Tibial nerve (tissue), 4 donors: ENCODE measurements at regions not wholly inside any gene's neighbourhood (a gene's known extent, or its start where the extent isn't known, plus 50 kb on each side); places are given as distances from the start of the nearest gene placed in this dataset.

Source experiments
- DNase-seq, 2 donors: peaks; one replicate each; pipeline ENCODE4 v3.0.0-alpha.2; 2019; ENCODE audit warnings: low spot score in 2 of 2
- H3K27ac ChIP-seq, 4 donors: fragments of 200-600 bp; sonication (generic) in 3 of 4; one replicate each; pipeline ENCODE4 v1.5.1; 2017 to 2019; ENCODE audit warnings: mild to moderate bottlenecking in 1 of 4
- H3K27me3 ChIP-seq, 2 donors: fragments of 200-600 bp; sonication (generic) in 1 of 2; one replicate each; pipeline versions ENCODE4 v1.5.1 to v1.6.0; 2017 to 2019
- H3K36me3 ChIP-seq, 3 donors: fragments of 200-600 bp; sonication (generic); one replicate each; pipeline ENCODE4 v1.5.1; 2018 to 2019
- H3K4me1 ChIP-seq, 4 donors: fragments of 200-600 bp; sonication (generic) in 3 of 4; one replicate each; pipeline ENCODE4 v1.5.1; 2017 to 2019
- H3K4me3 ChIP-seq, 4 donors: fragments of 200-600 bp; sonication (generic) in 3 of 4; one replicate each; pipeline ENCODE4 v1.5.1; 2017 to 2019; ENCODE audit warnings: mild to moderate bottlenecking in 1 of 4, moderate library complexity in 1 of 4
- H3K9me3 ChIP-seq, 4 donors: fragments of 200-600 bp; sonication (generic) in 3 of 4; one replicate each; pipeline ENCODE4 v1.5.1; 2017 to 2019
- EP300 ChIP-seq, 2 donors: sonication (generic); formaldehyde crosslinking; IDR thresholded peaks; one replicate each; pipeline ENCODE4 v1.6.1; 2017; ENCODE audit warnings: antibody characterized with exemption in 2 of 2, mild to moderate bottlenecking in 1 of 2
- POLR2A ChIP-seq, 2 donors: fragments of 450-650 bp; IDR thresholded peaks; one replicate each; pipeline ENCODE4 v1.6.1; 2017; ENCODE audit warnings: antibody characterized with exemption in 2 of 2, mild to moderate bottlenecking in 2 of 2, moderate library complexity in 2 of 2
- WGBS, 2 donors: methylation state at CpG; one replicate each; pipeline ENCODE4 v1.1.5; 2018; 5-methylcytosine and 5-hydroxymethylcytosine counted together
- TF ChIP-seq, protein P1 (sequence below), 5 experiments: fragments of 200-600 bp in 3 of 5; fragments of 450-650 bp in 2 of 5; sonication (generic) in 3 of 5; IDR thresholded peaks; one replicate each; pipeline ENCODE4 v1.5.1; 2016 to 2019; ENCODE audit warnings: antibody characterized with exemption in 5 of 5, mild to moderate bottlenecking in 3 of 5, moderate library complexity in 2 of 5

DNA sequence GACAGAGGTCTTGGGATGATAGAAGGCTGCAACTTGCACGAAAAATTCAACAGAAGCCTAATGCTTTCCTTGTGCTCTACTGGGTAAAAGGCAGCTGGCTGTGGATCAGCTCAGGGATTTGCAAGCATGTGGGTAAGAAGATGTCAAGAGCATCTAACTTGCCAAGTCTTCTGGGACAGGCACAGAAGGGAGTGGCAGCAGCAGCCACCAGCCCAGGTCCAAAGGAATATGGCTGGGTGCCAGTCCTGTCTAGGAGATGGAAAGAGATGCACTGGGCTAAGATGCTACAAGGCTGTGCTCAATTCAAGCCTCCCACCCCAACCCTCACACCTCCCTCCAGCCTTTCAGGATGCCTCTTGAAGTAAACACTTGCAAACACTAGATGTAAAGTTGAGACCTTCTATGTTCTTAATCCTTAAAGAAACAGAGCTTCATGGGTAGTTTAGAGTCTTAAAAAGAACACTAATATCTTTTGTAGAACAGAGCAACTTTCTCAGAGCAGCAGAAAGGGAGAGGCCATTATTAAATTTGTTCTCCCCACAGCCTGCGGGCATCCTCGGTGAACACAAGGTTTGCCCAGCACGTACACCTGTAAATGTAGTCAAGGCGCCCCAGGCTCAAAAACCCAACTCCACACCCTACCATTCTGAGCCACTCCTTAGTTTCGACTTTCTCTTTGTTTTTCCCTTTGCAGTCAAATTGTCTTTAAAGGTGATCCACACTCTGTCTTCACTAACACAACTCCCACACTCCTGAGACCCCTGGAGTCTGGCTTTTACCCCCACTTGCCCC is 64.6 kb upstream of the BCAR3 start:
- Histone ChIP-seq H3K27ac (no peak overlapping the region), H3K27me3 (no peaks in the 10 kb centered on the region), H3K4me1 (peaks cover 0 to 14% (median 0%) of the 10 kb centered on the region in 4 donors), H3K4me3 (no peak overlapping the region), H3K9me3 (peaks cover 0 to 4% (median 0%) of the 10 kb centered on the region in 4 donors), H3K36me3 (no peaks in the 10 kb centered on the region)
- WGBS, 2 donors: 81 to 90% methylated on average over 6 of the region's 6 CpGs
- DNase-seq: no peak
- TF ChIP-seq POLR2A (IDR thresholded peaks at IDR 0.05) (no peak), EP300 (IDR thresholded peaks at IDR 0.05) (no peak)
- TF ChIP-seq, protein P1, sequence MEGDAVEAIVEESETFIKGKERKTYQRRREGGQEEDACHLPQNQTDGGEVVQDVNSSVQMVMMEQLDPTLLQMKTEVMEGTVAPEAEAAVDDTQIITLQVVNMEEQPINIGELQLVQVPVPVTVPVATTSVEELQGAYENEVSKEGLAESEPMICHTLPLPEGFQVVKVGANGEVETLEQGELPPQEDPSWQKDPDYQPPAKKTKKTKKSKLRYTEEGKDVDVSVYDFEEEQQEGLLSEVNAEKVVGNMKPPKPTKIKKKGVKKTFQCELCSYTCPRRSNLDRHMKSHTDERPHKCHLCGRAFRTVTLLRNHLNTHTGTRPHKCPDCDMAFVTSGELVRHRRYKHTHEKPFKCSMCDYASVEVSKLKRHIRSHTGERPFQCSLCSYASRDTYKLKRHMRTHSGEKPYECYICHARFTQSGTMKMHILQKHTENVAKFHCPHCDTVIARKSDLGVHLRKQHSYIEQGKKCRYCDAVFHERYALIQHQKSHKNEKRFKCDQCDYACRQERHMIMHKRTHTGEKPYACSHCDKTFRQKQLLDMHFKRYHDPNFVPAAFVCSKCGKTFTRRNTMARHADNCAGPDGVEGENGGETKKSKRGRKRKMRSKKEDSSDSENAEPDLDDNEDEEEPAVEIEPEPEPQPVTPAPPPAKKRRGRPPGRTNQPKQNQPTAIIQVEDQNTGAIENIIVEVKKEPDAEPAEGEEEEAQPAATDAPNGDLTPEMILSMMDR (IDR thresholded peaks at IDR 0.05): no peak

DNA sequence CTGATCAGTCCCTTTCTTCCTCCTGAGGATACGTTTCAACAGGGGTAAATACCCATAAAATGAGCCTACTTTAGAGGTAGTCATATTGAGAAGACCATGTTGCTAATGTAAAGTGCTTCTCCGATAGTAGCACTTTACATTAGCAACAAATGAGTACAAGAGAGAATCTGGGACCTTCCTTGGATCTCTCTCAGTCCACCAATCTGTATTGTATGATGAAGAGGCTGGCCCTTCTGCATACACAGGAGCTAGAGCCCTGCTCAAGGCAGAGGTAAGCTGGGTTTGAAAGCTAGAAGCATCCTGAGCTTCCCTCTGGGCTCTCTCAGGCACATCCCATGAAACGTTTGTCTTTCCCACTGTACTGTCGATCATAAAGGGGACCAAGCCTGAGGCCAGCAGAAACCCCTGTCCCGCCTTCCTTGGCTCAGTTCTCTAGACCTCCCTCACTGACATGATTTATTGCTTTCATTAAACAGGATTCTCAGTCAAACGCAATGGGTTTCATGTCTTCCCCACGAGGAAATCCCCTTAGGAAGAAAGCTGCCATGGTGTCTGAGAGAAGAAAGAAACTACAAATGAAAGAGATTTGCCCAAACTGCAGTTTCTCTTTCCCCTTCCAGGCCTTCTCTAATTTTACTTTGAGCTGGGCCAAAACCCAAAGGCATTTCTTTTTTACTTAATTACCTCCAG is 62.8 kb upstream of the BCAR3 start:
- Histone ChIP-seq H3K27ac (no peak overlapping the region), H3K9me3 (peaks cover 0 to 4% (median 0%) of the 10 kb centered on the region in 4 donors), H3K27me3 (no peaks in the 10 kb centered on the region), H3K36me3 (no peaks in the 10 kb centered on the region), H3K4me1 (peaks cover 0 to 19% (median 3%) of the 10 kb centered on the region in 4 donors), H3K4me3 (no peak overlapping the region)
- TF ChIP-seq POLR2A (IDR thresholded peaks at IDR 0.05) (no peak), EP300 (IDR thresholded peaks at IDR 0.05) (no peak)
- TF ChIP-seq, protein P1 (IDR thresholded peaks at IDR 0.05): no peak
- no peak for DNase-seq
- 55 to 57% methylated on average over 7 of the region's 7 CpGs for WGBS, 2 donors

DNA sequence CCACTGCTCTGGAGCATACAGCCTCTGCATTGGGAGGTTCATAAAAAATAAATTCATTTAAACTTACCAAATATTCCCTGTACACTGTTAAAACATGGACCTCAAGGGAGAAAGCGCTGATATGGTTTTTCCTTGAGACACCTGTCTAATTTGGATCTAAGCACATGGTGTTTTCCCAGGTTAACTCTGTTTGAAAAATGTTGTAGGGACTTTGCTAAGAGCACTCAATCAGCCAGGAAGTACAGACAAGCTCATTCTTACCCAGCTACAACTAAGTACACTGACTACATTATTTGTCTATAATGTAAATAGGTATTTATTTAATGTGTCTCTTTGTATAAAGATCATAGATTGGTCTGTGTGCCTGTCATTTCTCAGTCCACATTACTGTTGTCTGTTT is 61.8 kb upstream of the BCAR3 start:
- DNase-seq: no peak
- TF ChIP-seq POLR2A (IDR thresholded peaks at IDR 0.05) (no peak), EP300 (IDR thresholded peaks at IDR 0.05) (no peak)
- TF ChIP-seq, protein P1 (IDR thresholded peaks at IDR 0.05): no peak
- H3K9me3 ChIP-seq: peaks cover 0 to 4% (median 0%) of the 10 kb centered on the region in 4 donors
- no peaks in the 10 kb centered on the region for H3K27me3 ChIP-seq
- no peak overlapping the region for H3K27ac ChIP-seq
- WGBS, 2 donors: 97 to 100% methylated on average over 1 of the region's 1 CpG
- H3K4me1 ChIP-seq: peaks cover 0 to 22% (median 3%) of the 10 kb centered on the region in 4 donors
- no peak overlapping the region for H3K4me3 ChIP-seq
- no peaks in the 10 kb centered on the region for H3K36me3 ChIP-seq

DNA sequence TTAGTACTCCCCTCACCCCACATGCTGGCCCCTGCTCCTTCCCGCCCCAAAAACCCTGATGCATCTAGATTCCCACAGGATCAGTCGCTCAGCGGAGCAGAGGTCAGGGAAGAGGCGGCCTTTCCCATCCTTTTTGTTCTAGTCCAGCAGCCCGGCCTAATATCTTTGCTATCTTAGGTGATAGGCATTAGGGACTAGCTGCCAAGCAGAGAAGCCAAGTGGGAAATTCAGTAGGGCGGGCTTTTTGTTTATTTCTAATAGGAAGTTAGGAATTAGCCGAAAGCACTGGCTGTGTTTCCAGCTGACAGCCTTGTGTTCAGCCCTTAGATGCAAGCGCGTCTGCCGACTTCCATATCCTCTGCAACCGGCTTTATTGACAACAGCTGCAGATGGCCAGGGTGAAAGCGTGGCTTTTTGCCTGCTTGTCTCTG is 59.0 kb upstream of the BCAR3 start:
- H3K9me3 ChIP-seq: no peaks in the 10 kb centered on the region
- WGBS, 2 donors: 40 to 57% methylated on average over 12 of the region's 12 CpGs
- H3K27me3 ChIP-seq: no peaks in the 10 kb centered on the region
- TF ChIP-seq POLR2A (IDR thresholded peaks at IDR 0.05) (no peak), EP300 (IDR thresholded peaks at IDR 0.05) (no peak)
- TF ChIP-seq, protein P1 (IDR thresholded peaks at IDR 0.05): no peak
- peaks cover 0 to 27% (median 3%) of the 10 kb centered on the region in 4 donors for H3K4me1 ChIP-seq
- H3K36me3 ChIP-seq: no peaks in the 10 kb centered on the region
- no peak for DNase-seq
- H3K27ac ChIP-seq: peak overlapping the region in 2 of 4 donors; percentile 2 to 23
- H3K4me3 ChIP-seq: no peak overlapping the region

DNA sequence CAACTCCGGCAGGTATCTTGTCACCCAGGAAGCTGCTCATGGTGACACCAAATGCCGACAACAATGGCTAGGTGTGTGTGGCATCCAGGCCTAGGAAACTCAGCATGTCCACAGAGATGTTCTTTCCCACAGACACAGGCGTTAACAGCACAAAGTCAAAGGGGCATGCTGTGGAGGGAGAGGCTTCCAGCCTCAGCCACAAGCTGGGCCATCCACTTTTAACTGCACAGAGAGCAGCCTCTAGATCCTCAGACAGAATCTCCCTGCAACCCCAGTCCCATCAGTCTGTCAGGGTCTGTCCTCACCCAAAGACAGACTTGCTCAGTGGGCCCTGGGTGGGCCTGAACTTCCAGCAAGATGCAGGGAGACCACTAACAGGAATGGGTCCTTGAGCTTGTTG is 58.5 kb upstream of the BCAR3 start:
- TF ChIP-seq POLR2A (IDR thresholded peaks at IDR 0.05) (no peak), EP300 (IDR thresholded peaks at IDR 0.05) (no peak)
- TF ChIP-seq, protein P1 (IDR thresholded peaks at IDR 0.05): no peak
- Histone ChIP-seq H3K4me1 (peaks cover 0 to 27% (median 3%) of the 10 kb centered on the region in 4 donors), H3K27me3 (no peaks in the 10 kb centered on the region), H3K9me3 (no peaks in the 10 kb centered on the region), H3K4me3 (no peak overlapping the region), H3K36me3 (no peaks in the 10 kb centered on the region), H3K27ac (no peak overlapping the region)
- DNase-seq: no peak
- WGBS, 2 donors: 81 to 90% methylated on average over 3 of the region's 3 CpGs
